ENCODE measurements at regions not wholly inside any gene's neighbourhood (a gene's known extent, or its start where the extent isn't known, plus 50 kb on each side); places are given as distances from the start of the nearest gene placed in this dataset.
"Not testable (repeated sequence)": the region's sequence is repeated elsewhere in the genome, so short reads cannot be mapped to it uniquely, and the experiment has no call there.

DNA sequence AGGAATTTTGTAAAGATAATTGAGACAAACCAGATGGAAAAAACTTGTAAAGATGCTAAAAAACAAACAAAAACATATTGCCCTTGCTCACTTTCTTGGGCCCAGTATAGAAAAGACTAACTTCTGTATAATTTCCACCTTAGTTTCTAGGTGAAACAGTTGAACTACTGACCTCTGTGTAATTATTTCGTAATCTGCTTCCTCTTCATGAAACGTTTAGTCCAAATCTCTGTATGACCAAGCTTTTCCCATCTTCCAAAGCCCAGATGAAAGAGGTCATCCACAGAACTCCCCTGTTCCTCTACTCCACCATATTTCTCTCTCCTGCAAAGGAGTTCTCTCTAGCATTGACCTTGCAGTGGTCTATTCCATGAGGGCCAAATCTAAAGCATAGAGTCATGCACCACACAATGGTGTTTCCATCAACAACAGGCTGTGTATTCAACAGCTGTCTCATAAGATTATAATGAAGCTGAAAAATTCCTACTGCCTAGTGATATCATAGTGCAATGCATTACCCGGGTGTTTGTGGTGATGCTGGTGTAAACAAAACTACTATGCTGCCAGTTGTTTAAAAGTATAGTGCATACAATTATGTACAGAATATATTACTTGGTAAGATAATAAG lies 647.6 kb downstream of the TNS3 start:
- no peak for DNase-seq (ENCODE audit: low read depth in 3 of 3)

DNA sequence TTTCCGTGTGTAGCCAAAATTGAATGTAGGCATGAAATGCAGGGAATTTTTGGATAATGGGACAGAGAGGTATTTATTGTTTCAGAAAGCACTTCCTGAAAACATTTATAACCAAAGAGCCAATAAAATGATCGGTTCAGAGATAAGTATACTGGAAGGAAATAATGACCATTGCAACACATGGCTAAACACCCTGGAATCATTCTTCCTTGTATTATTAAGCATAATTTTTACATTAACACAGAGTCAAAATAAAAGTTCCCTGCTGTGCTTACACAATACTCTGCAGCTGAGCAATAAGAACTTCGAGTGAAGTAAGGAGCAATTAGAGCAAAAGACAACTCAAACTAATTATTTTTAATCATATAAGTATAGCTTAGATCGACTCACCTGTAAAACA lies 648.3 kb downstream of the TNS3 start:
- no peak for DNase-seq (ENCODE audit: low read depth in 3 of 3)

DNA sequence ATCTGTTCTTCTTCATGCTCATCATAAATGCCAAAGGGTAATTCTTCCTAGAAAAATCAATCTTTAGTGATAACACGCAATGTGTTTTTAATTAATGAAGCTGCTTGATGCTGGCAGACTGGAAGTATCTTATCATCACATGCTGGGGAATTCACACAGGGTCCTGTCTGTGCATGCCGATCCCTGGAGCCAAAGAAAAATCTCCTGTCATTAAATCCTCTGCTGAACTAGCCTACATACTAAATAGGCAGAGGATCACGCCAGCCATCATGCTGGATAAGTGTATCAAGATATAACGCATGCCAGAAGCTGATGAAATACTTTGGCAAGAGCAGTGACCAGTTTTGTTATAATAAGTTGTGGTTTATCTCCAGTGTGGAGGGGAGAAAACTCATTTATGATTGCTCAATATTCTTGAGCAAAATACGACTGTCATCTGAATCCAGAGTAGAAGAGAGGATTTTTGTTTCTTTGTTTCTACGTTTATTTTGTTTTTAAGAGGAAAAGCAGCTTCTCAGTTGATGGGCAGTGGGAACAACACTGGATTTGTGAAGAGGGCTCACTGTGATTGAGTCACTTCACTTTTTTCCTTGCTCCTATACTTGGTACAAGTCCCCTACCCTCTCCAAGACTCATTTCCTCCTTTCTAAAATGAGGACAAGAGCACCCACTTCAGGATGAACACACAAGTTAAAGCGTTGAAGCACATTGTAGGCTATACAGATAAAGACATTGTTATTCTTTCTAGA lies 649.1 kb downstream of the TNS3 start:
- no peak for DNase-seq (ENCODE audit: low read depth in 3 of 3)

DNA sequence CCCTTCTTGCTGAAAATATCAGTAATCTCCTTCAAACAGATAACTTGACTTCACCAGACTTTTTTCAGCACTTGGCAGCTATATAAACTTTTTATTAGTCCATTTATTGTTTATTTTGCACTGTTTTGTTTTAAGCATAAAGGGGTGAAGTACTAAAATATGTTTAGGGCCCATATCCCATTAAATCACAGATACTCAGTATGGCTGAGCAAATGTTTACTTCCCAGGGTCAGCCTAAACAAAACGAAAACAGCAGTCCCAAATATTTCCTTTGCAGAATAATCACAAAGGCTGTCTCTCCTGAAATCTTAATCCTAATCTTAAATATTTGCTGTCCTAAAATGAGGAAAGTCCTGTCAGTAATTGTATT lies 649.6 kb downstream of the TNS3 start:
- no peak for DNase-seq (ENCODE audit: low read depth in 3 of 3)

DNA sequence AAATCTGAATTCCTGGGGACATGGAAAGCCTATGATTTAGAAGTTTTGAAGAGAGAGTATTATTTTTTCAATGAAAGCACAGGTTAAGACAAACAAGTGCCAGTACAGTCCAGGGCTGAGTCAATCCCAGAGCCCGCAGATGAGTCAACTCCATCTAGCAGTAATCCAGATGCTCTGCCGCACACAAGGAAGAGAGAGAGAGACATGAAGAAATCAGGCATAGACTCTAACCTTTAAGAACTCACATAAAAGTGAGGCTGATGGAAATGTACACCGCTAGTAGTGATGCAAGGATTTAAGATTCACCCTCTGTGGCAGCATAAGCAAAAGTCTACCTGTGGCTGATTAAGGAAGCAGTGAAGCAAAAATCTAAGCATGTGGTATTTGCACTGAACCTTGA lies 651.5 kb downstream of the TNS3 start:
- DNase-seq (ENCODE audit: low read depth in 3 of 3): no peak

GRCh38 chr7:46929359-46929758 lies 652.6 kb downstream of the TNS3 start:
- DNase-seq (ENCODE audit: low read depth in 3 of 3): no peak

DNA sequence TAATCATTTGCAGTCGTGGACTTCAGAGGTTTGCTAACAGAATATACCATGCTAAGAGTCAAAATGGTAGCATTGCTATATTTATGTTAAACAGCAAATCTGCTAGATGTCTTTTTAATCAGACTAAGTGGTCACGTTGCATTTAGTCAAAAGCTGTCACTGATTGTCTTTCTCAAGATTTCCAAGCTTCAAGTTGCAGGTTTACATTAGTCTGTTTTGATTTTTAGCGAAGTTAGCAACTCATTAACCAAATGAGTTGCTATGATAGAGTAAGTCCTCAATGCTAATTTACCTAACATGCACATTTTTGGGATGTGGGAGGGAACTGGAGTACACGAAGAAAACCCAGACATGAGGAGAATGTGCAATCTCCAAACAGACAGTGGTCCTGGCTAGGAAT lies 653.2 kb downstream of the TNS3 start:
- no peak for DNase-seq (ENCODE audit: low read depth in 3 of 3)

- no peak for DNase-seq (ENCODE audit: low read depth in 3 of 3)
Observed at GRCh38 chr7:46927131-46927810, 654.6 kb downstream of the TNS3 start.

GRCh38 chr7:46916581-46916980 lies 665.3 kb downstream of the TNS3 start:
- DNase-seq (ENCODE audit: low read depth in 3 of 3): no peak

GRCh38 chr7:46912692-46913091 lies 669.2 kb downstream of the TNS3 start:
- no peak for DNase-seq (ENCODE audit: low read depth in 3 of 3)

DNA sequence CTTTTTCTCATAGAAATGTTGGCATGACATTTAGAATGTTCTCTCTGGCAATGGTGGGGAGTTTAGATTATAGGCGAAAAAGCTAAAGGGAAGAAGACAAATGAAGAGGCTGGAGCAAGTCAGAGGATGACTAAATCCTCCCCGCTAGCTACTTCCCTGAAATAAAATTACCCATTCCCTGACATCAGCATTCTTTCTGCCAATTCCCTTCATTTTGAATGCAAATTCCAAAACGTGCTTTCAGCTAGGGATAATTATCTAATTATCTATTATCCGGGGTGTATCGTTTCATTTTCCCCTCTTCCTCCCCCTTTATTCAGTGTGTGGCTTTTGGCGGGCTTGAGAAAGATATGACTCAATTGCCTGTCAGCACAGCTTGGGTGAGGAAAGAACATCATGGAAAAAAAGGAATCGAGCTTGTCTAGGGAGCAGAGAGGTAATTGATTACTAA lies 672.3 kb downstream of the TNS3 start:
- no peak for DNase-seq (ENCODE audit: low read depth in 3 of 3)

GRCh38 chr7:46908770-46909169 lies 673.1 kb downstream of the TNS3 start:
- DNase-seq (ENCODE audit: low read depth in 3 of 3): no peak

DNA sequence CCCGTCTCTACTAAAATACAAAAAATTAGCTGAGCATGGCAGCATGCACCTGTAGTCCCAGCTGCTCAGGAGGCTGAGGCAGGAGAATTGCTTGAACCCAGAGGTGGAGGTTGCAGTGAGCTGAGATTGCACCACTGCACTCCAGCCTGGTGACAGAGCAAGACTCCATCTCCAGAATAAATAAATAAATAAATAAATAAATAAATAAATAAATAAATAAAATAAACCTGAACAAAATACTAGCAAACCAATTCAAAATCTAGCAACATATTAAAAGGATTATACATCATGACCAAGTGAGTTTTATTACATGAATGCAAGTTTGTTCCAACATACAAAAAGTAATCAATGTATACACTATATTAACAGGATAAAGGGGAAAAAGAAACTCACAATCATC lies 677.4 kb downstream of the TNS3 start:
- DNase-seq (ENCODE audit: low read depth in 3 of 3): not testable (repeated sequence)

- DNase-seq (ENCODE audit: low read depth in 3 of 3): no peak
Observed at GRCh38 chr7:46902463-46902862, 679.4 kb downstream of the TNS3 start.

DNA sequence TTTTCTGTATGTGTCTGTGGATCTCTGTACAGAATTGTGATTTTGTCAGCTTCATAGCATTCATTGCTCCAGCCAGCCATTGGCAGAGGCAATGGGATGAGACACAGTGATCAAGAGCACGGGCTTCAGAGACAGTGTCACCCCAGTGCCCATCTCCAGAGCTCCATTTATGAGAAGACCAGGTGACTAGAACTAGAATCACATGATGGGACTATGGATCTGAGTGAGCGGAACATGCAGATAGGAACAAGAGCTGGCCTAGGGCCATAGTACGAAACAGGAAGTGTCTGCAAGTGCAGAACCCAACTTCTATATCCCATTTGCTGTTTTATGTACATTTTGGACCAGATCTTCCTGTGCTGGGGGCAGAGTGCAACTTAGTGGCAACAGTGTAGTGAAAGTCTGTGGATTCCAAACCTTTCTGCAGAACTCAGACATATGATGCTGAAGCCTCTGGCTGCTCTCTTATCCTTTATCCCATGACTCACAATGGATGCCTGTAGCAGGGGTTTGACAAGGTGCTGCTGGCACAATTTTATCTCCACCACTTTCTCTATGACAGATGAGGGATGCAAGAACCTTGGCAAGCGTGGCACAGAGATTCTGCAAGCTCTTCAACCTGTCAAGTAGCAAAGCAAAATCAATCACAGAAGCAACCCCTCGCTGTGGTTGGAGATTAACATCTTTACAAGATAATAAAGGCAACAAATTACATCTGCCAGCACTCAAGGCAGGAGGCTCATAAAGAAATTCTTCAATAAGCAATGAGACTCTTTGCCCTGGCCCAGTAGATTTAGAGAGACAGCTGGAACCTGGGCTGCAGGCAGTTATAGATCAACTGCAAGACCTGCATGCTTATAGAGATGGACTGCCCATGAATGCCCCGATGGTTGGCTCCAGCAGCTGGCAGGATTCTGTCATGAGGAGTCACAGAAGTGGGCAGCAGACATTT lies 681.3 kb downstream of the TNS3 start:
- no peak for DNase-seq (ENCODE audit: low read depth in 3 of 3)

GRCh38 chr7:46897381-46897780 lies 684.5 kb downstream of the TNS3 start:
- no peak for DNase-seq (ENCODE audit: low read depth in 3 of 3)

GRCh38 chr7:46886669-46887374 lies 695.1 kb downstream of the TNS3 start:
- DNase-seq (ENCODE audit: low read depth in 3 of 3): no peak

GRCh38 chr7:46885167-46885566 lies 696.7 kb downstream of the TNS3 start:
- no peak for DNase-seq (ENCODE audit: low read depth in 3 of 3)

DNA sequence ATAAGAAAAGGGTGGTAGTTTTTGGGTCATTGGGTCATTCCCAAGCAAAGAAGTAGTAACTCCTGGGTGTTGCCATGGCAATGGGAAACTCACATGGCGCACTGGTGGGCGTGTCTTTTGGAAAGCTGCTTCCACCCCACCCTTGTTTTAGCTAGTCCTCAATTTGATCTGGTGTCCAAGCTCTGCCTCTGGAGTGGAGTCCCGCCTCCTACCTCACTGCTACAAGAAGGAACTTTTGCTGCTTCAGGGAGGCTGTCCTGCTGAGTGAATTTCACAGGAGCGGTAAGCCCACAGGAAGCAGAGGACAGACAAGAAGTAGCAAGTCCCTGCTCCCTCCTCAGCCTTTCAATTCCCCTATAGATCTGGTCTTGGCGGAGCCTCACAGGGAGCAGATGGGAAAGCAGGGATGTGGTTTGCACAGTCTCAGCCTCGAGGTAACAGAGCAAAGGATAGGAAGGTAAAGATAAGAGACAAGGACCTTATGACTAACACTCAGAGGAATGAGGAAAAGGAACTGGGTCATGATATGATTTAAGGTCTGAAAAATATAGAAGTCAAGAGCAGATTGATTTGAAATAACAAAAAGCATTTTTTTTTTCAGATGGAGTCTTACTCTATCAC lies 700.3 kb downstream of the TNS3 start:
- DNase-seq (ENCODE audit: low read depth in 3 of 3): no peak

GRCh38 chr7:46880508-46881196 lies 701.3 kb downstream of the TNS3 start:
- DNase-seq (ENCODE audit: low read depth in 3 of 3): no peak
